ENCODE measurements at regions not wholly inside any gene's neighbourhood (a gene's known extent, or its start where the extent isn't known, plus 50 kb on each side); places are given as distances from the start of the nearest gene placed in this dataset.

DNA sequence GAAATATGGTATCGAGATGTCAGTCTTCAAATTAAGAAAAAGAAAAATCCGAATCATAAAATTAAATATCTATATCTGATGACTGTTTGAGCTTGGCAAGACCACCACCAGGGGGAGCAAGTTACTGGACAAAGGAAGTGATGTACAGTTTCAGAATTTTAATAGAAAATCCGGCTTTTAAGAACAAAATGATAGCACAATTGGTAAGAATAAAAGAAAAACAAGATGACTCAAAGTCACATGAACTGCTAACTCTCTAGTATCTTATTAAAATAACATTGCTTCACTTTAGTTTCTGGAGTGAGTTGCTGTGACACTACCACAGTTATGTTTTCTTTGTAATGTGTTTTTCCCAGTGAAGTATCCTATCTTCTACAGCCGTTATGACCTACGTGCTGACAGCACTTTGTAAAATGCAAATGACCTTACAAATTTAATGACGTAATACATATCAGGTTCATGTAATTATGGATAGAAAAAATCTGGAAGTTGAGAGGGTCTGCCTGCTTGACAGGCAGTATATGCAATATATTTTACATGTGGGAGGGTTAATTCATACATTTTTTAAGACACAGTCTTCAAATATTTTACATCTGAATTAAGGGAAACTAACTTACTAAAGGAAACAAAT is 405.3 kb upstream of the HS3ST5 start:
- ChIA-PET POLR2A (ENCODE audit: partially characterized antibody) (no interaction called here), CTCF (ENCODE audit: partially characterized antibody) (interaction anchor here (0.7 to 2.3 kb wide), 8 partner anchors 12 to 938 kb away, joined by 3 to 10 read pairs (median 4); no protein-coding TSS in a partner anchor)
- no peak overlapping the region for H3K4ac ChIP-seq (replicated peaks; ENCODE audit: insufficient read length, low read depth, low read length)
- no peak overlapping the region for H3K27ac ChIP-seq (ENCODE audit: low read depth, low read length)
- no peaks in the 10 kb centered on the region for H3K4me1 ChIP-seq (replicated peaks in 1 of 4; ENCODE audit: control insufficient read depth in 3 of 4, insufficient read depth in 4 of 4, low read length in 3 of 4)
- no peak overlapping the region for H2BK12ac ChIP-seq (ENCODE audit: low read depth, low read length)
- no peak overlapping the region for H2AFZ ChIP-seq (ENCODE audit: low read length)
- no peak overlapping the region for H3K14ac ChIP-seq (ENCODE audit: insufficient read length)
- no peak overlapping the region for H2BK120ac ChIP-seq (replicated peaks; ENCODE audit: low read depth, low read length)
- no peak overlapping the region for H3K4me3 ChIP-seq (ENCODE audit: extremely low read depth in 1 of 4, insufficient read depth in 2 of 4, low read depth in 3 of 4, low read length in 4 of 4)
- H3K23ac ChIP-seq (ENCODE audit: insufficient read length) = no peak overlapping the region
- H3K23me2 ChIP-seq (ENCODE audit: low read depth, low read length) = no peaks in the 10 kb centered on the region
- H3K36me3 ChIP-seq (ENCODE audit: control insufficient read depth in 2 of 4, insufficient read depth in 4 of 4, low read length in 3 of 4) = no peaks in the 10 kb centered on the region
- TF ChIP-seq EZH2 (IDR thresholded peaks at IDR 0.05; ENCODE audit: low read depth, low read length, severe bottlenecking) (no peak), CTCF (IDR thresholded peaks at IDR 0.05; ENCODE audit: control extremely low read depth in 1 of 3, insufficient read depth in 1 of 3, low read depth in 1 of 3, low read length in 3 of 3) (peak in 2 of 3 experiments; percentile 26 to 36; a peak in 2 of 4 replicates), TAF1 (IDR thresholded peaks at IDR 0.05; ENCODE audit: low read depth, low read length) (no peak), RAD21 (IDR thresholded peaks at IDR 0.05 in 1 of 2, conservative IDR thresholded peaks at IDR 0.05 in 1 of 2; ENCODE audit: low read depth in 2 of 2, low read length in 2 of 2) (peak; percentile 63 to 66)
- H2BK20ac ChIP-seq (ENCODE audit: low read length) = no peak overlapping the region
- no peak overlapping the region for H2BK15ac ChIP-seq (ENCODE audit: low read length)
- H3K9ac ChIP-seq (replicated peaks in 1 of 4; ENCODE audit: extremely low read depth in 1 of 4, low read depth in 3 of 4, low read length in 3 of 4) = no peak overlapping the region
- FAIRE-seq (no peak), DNase-seq (ENCODE audit: low read depth in 1 of 2, low spot score in 2 of 2) (no peak)
- no peaks in the 10 kb centered on the region for H3K79me2 ChIP-seq (ENCODE audit: control insufficient read depth in 1 of 2, insufficient read depth in 2 of 2, low read length in 2 of 2)
- no peak overlapping the region for H4K8ac ChIP-seq (ENCODE audit: extremely low read depth, insufficient read depth, low read length)
- no peaks in the 10 kb centered on the region for H3K9me3 ChIP-seq (ENCODE audit: insufficient read depth in 2 of 2, low read depth in 1 of 2, low read length in 1 of 2)
- H4K20me1 ChIP-seq (replicated peaks in 1 of 2; ENCODE audit: control insufficient read depth in 1 of 2, insufficient read depth in 2 of 2, low read length in 2 of 2) = no peaks in the 10 kb centered on the region
- H3K18ac ChIP-seq (ENCODE audit: extremely low read depth, low read length) = no peak overlapping the region
- no peak overlapping the region for H4K5ac ChIP-seq (ENCODE audit: insufficient read length, low read depth, low read length)
- H3K27me3 ChIP-seq (replicated peaks in 1 of 4; ENCODE audit: control insufficient read depth in 3 of 4, extremely low read depth in 1 of 4, insufficient read depth in 3 of 4, low read length in 3 of 4) = no peaks in the 10 kb centered on the region
- H3K4me2 ChIP-seq (ENCODE audit: insufficient read depth in 1 of 2, low read depth in 2 of 2, low read length in 2 of 2) = no peak overlapping the region
- H3K56ac ChIP-seq (replicated peaks; ENCODE audit: insufficient read length, low read depth, low read length) = no peak overlapping the region
- H4K91ac ChIP-seq (replicated peaks; ENCODE audit: insufficient read length, low read length) = no peak overlapping the region
- no peak overlapping the region for H2BK5ac ChIP-seq (ENCODE audit: low read depth, low read length)
- H2AK5ac ChIP-seq (ENCODE audit: low read depth, low read length) = no peak overlapping the region
- H3K79me1 ChIP-seq (ENCODE audit: low read depth, low read length) = no peaks in the 10 kb centered on the region
- 65% methylated on average over 6 of the region's 6 CpGs; no CpG with 5 or more reads in 1 of the 2 experiments for WGBS, 2 experiments (ENCODE audit: extremely low coverage in 1 of 2, insufficient coverage in 1 of 2, insufficient read length in 1 of 2, insufficient replicate concordance in 2 of 2, low coverage in 1 of 2, low lambda C conversion rate in 2 of 2, missing lambda C conversion rate in 1 of 2)
